ENCODE measurements at regions not wholly inside any gene's neighbourhood (a gene's known extent, or its start where the extent isn't known, plus 50 kb on each side); places are given as distances from the start of the nearest gene placed in this dataset.

DNA sequence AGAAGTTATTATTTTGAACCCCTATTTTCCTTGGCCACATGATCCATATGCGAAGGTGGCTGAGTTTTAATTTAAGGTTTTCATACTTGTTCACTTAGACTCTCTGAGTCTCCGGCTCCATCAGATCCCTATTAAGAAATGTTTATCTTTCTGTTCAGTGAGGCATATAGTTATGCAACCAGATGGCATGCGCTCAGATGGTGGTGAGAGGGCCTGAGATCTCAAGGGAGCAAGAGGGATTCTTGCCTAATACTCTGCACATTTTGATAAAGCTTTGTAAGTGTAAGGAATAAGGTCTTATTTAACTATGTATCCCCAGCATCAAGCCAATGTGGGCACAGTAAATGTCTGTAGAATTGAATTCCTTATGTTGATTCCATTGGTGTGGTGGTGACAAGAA, 78.9 kb upstream of the DPH6 start:
- peaks cover 0 to 7% of the 10 kb centered on the region in 2 experiments; a peak in 3 of 5 replicates for H3K4me1 ChIP-seq (replicated peaks in 1 of 2; ENCODE audit: control insufficient read depth in 2 of 2, insufficient read depth in 2 of 2, low read length in 2 of 2)
- no peaks in the 10 kb centered on the region for H3K9me1 ChIP-seq (ENCODE audit: control insufficient read depth, insufficient read depth, low read length)
- in situ Hi-C loops (cut with MboI) (no loop called here), intact Hi-C loops (cut with micrococcal nuclease) (no loop called here)
- no peaks in the 10 kb centered on the region for H3K79me2 ChIP-seq (ENCODE audit: control insufficient read depth, insufficient read depth, low read length)
- no peak for ATAC-seq
- no peaks in the 10 kb centered on the region for H3K27me3 ChIP-seq (ENCODE audit: control insufficient read depth in 2 of 2, insufficient read depth in 2 of 2, low read length in 2 of 2)
- no peak overlapping the region for H3K27ac ChIP-seq (ENCODE audit: extremely low read depth, low read depth, low read length)
- ChIA-PET POLR2A (no interaction called here), CTCF (ENCODE audit: low intra/inter-chr PET ratio) (no interaction called here)
- H3K9me3 ChIP-seq (replicated peaks; ENCODE audit: control insufficient read depth, insufficient read depth, low read depth, low read length) = no peaks in the 10 kb centered on the region
- H2AFZ ChIP-seq (ENCODE audit: low read depth, low read length) = no peak overlapping the region
- H3K4me2 ChIP-seq (ENCODE audit: insufficient read depth, low read length) = no peak overlapping the region
- no peak overlapping the region for H3K9ac ChIP-seq (ENCODE audit: insufficient read depth in 1 of 2, low read depth in 2 of 2, low read length in 2 of 2)
- 47% methylated on average over 3 of the region's 3 CpGs for WGBS (ENCODE audit: insufficient coverage, low coverage, missing lambda C conversion rate)
- no peaks in the 10 kb centered on the region for H3K36me3 ChIP-seq (ENCODE audit: control insufficient read depth, insufficient read depth, low read length)
- TF ChIP-seq SRSF9 (IDR thresholded peaks at IDR 0.05; ENCODE audit: borderline replicate concordance, low read depth, low read length) (no peak), ZNF766 (CRISPR knock-in tag; conservative IDR thresholded peaks at IDR 0.05) (no peak), TSC22D4 (tag; IDR thresholded peaks at IDR 0.05) (no peak), COPS2 (conservative IDR thresholded peaks at IDR 0.05) (no peak), RAD21 (CRISPR knock-in tag; conservative IDR thresholded peaks at IDR 0.05 in 1 of 2, IDR thresholded peaks at IDR 0.05 in 1 of 2) (no peak), ZMIZ1 (IDR thresholded peaks at IDR 0.05; ENCODE audit: low read depth in 2 of 2, low read length in 2 of 2) (no peak), CHD2 (IDR thresholded peaks at IDR 0.05; ENCODE audit: low read depth, low read length) (no peak), RFX7 (CRISPR knock-in tag; IDR thresholded peaks at IDR 0.05) (no peak), MEIS2 (IDR thresholded peaks at IDR 0.05; ENCODE audit: partially characterized antibody) (no peak), ARID1B (IDR thresholded peaks at IDR 0.05) (no peak)
- H3K4me3 ChIP-seq = no peak overlapping the region
- no TSS peak for BruUV-seq (replicated peaks)
- no peak for DNase-seq (ENCODE audit: extremely low read depth in 1 of 4, low spot score in 3 of 4)
- no peaks in the 10 kb centered on the region for H4K20me1 ChIP-seq (replicated peaks; ENCODE audit: control insufficient read depth, insufficient read depth, low read length)
- FAIRE-seq = peak; percentile 64
